HG02588 (cell line): ENCODE measurements at regions not wholly inside any gene's neighbourhood (a gene's known extent, or its start where the extent isn't known, plus 50 kb on each side); places are given as distances from the start of the nearest gene placed in this dataset.
"Not testable (repeated sequence)": the region's sequence is repeated elsewhere in the genome, so short reads cannot be mapped to it uniquely, and the experiment has no call there.

Source experiments
- ATAC-seq: cut with Tn5 transposase; IDR thresholded peaks from one replicate; pipeline ENCODE4 v1.9.1; 2021; ENCODE audit warnings: mild to moderate bottlenecking, moderate library complexity; ENCODE audit not compliant: unreplicated experiment

DNA sequence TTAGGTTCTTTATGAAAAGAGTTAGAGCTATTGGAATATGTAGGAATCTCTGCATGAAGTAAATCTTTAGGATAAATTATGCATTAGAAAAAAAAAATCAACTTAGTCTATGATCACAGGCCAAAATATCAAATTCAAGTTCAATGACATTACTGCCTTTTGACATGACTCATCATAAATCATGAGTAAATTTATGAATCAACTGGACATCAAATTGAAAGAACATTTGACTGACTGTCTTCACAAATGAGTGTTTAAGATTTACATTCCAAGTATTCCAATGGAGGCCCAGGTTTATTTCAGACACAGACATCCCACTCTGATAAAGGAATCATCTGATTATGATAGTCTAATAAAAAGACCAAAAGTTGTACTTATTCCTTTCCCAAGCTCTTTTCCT lies 192.8 kb upstream of the TTC14 start:
- no peak for ATAC-seq

DNA sequence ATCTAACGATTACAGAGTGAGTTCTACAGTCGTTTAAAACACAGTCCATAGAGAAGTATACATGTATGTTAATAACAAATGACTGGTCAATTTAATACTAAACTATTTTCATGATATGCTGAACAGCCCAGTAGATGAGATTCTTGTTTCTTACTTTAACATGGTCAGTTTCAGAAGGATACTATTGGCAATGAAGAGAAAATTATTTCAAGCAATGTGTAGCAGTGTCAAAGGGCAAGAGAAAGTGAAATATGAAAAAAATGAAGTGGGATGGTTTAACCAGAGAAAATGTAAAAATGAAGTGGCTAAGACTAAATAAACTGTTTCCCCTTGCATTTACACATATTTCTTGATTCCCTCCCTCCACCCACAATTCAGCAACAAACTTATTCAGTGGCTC lies 192.1 kb upstream of the TTC14 start:
- no peak for ATAC-seq

DNA sequence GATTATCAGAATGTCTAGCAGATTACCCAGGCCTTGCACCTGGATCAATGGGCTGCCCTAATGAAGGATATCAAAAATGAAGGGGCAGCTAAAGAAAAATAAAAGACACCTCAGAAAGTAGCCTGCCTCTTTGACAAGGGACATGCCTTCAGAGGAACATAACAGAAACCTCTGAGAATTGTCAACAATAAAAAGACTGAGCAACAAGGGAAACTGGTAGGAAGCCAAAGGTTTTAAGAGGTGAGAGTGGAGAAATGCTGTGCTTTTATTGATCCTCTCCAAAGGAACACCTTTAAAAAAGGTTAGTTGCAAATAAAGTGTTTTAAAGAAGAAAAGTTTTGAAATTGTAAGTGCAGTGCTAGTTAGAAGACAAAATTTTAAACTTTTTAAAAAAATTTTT lies 187.8 kb upstream of the TTC14 start:
- ATAC-seq = no peak

DNA sequence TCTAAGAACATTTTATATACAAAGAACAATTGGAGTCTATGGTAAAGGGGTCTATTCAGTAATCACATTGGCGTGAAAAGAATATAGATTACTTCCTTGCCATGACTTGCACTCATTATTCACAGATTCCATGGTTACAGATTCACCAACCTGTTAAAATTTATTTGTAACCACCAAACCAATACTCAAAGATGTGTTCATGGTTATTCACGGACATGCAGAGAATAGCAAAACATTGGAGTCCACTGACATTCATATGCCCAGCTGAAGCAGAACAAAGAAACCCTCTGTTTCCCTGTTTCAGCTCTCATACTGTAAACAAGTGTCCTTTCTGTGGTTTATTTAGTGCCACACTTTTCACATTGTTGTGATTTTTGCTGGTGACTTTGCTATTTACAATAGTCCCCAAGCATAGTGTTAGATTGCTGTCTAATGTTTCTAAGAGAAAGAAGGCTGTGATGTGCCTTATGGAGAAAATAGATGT lies 185.8 kb upstream of the TTC14 start:
- ATAC-seq = no peak

DNA sequence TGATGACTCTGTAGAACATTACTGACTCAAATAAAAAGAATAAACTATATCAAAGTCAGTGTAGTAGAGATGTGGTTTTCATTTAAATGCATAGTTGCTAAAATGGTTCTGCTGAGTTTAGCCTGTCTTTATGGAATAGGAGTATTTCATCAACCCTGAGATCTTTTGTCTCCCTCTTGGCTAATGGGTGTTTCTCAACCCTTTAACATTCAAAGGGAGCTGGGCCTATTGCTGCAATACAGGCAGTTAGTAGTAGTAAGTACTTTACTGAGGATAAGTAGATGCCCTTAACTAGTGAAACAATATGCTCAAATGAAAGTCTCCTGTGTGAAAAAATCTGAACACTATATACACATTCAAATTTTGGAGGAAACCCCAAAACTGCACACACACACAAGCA lies 184.7 kb upstream of the TTC14 start:
- ATAC-seq = no peak

DNA sequence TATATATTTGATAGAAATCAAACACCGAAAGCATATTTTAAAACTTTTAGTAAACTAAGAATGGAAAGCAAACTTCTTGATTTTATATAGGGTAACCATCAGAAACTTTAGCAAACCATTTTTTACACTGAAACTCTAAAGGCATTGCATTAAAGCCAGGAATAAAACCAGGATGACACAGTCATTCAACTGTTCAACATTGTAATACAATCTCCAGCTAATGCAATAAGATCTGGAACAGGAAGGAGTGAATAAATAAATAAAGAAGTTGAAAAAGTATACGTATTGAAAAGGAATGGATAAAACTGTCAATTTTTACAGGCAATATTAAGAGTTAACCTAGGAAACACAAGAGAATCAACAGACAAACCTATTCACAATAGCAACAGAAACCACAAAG lies 181.9 kb upstream of the TTC14 start:
- ATAC-seq = no peak

DNA sequence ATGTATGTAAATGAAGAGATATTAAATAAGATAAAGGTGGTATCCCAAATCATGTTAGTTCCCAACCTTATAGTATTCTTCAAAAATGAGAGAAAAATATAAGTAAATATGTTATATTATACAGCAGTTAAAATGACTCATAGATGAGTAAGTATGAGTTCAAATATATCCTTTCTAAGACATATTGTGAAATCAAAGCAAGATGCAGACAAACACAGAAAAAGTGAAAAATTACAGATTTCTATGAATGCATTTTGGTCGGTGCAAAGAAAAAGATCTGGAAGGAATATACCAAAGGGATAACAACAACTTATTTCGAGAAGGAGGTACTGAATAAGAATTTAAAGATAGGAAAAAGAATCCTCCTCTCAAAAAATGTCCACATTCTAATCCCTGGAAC lies 181.2 kb upstream of the TTC14 start:
- no peak for ATAC-seq

DNA sequence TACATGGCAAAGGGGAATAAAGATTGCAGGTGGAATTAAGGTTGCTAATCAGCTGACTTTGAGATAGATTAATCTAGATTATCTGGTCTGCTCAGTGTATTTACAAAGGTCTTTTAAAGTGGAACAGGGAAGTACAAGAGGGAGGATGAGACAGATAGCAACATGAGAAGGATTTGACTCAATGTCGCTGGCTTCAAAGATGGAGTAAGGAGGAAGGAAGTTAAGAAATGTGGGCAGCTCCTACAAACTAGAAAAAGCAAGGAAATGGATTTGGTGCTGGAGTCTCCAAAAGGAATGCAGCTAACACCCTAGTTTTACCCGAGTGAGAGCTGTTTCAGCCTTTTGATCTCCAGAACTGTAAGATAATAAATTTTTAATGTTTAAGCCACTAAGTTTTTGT lies 180.7 kb upstream of the TTC14 start:
- no peak for ATAC-seq

DNA sequence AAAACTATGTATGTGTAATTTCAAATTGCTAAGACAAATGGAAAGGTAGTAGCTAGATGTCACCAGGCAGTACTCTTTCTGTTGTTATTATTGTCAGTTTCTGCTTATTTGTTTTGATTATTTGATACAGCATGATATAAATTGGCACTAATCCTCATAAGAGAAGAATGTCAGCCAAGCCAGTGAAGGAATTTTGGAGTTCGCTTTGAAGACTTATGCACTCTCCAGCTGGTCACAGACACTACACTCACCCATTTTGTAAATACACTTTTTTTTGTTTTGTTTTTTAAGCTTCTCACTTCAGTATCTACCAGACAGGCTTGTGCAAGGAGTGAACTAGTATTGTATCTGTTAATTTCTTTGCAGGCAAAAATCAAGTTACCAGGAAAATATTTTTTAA lies 180.2 kb upstream of the TTC14 start:
- no peak for ATAC-seq

DNA sequence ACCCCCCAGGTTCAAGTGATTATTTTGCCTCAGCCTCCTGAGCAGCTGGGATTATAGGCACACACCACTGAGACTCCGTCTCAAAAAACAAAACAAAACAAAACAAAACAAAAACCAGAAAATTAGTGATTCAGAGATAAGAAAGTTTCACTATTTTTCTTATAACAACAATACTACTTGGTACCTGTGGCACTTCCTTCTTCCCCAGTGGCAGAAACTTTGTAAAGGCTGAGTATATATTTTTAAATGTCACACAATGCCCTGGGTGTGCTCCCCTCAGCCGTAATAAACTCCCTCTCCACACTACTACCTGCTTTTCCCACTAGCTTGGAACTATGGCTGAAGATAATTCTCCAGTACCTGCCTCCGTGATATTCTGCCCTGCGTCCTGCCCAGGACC lies 177.7 kb upstream of the TTC14 start:
- not testable (repeated sequence) for ATAC-seq

DNA sequence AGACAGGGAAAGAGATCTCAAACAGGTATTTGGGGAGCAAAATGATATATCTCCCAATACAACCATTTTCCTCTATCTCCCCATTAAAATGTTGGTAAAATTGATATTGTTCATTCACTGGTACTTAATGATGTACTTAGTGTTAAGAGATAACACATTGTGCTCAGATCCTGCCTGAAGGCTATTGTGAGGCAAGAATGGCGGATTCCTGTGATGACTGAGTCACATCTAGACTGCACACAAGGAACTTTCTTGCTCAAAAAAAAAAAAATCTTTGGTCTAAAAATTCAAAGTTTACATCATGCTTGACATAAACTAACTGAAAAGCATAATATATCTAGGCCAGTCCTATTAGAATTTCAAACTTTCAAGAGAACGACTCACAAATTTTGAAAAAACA lies 171.1 kb upstream of the TTC14 start:
- ATAC-seq = no peak

DNA sequence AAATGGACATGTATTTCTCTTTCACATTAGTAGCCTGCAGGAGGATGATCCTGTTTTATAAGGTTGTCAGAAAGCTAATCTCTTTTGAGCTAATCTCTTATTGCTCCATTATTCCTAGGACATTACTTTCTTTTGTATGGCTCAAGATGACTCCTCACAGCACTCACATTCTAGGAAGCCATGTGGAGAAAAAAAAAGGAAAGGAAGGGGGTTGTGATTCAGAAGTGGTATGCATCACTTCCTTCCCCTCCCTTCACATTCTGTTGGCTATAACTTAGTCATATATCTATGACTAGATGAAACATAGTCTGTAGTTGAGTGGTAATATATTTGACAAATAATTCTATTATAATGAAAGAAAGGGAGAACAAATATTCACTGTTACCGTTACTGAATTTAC lies 168.8 kb upstream of the TTC14 start:
- no peak for ATAC-seq

DNA sequence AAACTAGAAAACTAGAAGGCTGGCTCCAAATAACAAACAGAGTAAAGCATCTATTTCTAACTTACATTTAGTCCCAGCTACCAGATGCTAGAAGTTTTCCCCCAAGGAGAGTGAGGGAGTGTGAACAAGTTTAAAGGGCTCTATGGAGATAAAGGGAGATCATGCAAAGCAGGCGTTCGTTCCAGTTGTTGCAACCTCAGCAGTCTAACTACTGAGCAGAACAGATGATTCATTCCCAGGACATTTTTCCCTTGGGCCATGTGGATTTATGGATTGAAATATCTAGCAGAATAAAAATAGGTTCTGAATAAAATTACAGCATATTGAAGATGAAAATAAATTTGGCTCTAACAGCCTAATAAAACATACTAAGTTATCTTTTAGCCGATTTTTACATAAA lies 154.8 kb upstream of the TTC14 start:
- ATAC-seq = no peak

DNA sequence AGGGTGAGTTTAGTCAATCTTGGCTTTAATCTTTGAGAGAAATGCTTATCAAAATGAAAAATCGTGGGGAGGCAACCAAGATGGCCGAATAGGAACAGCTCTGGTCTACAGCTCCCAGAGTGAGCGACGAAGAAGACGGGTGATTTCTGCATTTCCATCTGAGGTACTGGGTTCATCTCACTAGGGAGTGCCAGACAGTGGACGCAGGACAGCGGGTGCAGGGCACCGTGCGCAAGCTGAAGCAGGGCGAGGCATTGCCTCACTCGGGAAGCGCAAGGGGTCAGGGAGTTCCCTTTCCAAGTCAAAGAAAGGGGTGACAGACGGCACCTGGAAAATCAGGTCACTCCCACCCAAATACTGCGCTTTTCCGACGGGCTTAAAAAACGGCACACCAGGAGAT lies 153.6 kb upstream of the TTC14 start:
- ATAC-seq = not testable (repeated sequence)

DNA sequence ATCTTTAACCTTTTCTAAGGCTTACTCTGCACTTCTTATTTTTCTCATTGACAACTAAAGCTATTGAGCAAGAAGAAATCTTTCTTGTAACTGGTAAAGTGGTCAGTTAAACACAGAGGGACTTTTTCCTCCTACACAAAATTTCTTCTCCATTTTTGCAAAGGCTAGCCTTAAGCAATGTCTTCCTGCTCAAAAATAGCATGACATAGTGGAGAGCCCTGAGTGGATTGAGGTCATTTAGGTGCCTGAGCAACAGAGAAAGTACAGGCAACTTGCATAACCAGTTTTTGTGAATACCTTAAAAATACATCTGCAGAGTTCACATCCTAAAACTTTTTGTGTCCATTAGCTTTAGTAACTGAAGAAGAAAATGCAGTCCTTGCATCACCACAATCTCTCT lies 144.7 kb upstream of the TTC14 start:
- ATAC-seq = no peak

DNA sequence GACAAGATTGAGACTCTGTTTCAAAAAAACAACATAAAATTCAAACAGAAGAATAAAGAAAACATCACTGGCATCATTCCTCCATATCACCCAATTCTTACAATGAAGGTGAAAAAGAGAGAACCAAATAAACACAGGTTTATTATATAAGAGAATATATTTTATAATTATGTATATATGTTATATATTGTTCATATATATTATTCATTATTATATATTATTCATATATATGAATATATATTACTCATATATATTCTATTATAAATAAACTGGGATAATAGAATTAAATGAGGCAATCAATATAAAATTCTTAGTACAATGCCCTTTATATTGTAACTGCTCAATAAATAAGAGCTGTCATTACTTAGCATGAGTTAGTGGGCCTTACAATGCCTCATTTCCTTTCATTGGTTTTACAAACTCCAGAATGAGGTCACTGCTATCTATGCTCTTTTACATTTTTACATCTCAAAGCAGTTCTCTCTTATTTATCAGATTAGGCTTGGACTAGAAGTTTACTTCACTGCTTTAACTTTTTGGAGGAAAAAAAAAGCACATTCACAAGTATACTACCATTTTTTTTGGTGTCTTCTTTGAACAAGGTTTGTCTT lies 135.5 kb upstream of the TTC14 start:
- ATAC-seq = no peak

DNA sequence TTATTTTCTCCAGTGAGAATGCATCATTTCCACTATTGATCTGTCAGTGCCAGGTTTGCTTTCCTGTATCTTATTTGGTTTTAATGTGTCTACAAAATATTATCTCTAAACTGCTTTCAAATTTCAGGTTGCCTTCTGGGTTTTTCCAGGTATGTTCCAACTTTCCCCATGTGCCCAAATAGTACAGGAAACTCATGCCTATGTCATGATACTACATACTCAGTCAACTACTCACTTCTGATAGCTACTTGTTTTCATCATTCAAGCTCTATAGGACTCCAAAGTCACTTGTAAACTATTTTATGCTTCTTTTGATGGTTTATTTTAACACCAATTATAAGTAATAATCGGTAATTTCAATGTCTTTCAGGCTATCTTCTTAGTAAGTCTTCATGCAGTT lies 134.8 kb upstream of the TTC14 start:
- no peak for ATAC-seq

DNA sequence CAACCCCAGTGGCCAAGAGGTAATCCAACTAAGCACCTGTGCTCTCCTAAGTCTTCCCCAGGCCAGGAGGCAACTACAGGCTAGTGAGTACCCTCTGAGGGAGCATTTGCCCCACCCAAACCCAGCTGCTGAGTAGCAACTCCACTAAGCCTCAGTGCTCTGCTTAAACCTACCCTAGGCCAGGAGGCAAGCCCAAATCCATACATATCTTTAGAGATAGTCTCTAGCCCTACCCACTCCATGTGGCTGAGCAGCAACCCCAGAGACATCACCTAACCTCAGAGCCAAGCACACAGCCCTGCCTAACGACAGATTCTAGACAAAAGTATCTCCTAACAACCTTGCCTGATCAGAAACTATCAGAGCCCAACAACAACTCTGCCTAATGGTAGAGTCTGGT lies 132.8 kb upstream of the TTC14 start:
- ATAC-seq = no peak

DNA sequence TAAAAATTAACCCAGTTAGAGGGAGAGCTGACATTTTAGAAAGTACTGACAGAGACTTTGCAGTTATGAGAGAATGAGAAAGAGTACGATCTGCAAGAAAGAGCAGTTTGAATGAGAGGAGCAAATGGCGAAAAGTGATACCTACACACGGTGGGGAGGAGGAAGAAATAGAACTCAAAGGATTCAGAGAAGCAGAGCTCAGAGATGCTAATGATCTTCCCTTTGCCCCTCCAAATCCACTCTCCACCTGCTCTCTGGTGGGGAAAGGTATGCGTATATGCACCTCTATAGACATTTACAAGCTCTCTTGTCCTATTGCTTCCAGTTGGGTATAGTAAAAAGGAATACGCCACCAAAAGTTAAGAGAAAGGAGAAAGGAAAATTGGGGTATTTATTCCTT lies 123.3 kb upstream of the TTC14 start:
- no peak for ATAC-seq

DNA sequence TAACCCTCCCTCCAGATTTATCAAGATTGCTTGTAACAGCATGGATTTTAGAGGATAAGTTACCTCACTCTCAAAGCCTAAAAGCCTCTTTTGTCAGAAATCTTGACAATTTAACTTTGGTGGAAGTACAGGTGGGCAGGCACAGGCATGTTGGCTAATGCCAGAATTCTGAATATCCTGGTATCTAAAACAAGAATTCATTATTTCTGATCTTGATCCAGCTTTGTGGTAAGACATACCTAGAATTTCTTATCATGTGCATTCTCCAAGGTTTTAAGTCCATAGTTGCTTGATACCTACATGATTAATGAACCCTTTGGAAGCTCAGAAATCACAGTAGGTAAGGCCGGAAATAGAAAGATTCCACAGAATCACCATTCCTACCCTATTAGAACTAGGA lies 109.9 kb upstream of the TTC14 start:
- ATAC-seq = no peak

DNA sequence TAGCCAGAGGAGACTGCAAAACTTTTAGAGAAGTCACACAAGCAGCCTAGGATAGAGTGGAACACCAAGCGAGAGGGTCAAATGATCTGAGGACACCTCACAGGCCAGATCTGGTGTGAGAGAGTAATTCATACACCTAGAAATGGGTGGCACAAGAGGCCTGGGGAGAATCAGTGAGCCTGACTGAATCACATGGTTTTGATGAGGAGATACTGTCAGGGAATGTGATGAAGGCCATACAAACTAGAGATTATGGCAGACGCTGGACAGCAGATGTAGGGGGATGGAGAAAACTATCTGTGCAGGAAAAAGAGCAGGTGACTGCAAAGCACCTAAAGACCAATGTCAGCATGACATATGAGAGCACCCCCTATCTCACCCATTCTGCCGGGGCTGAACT lies 105.0 kb upstream of the TTC14 start:
- no peak for ATAC-seq

DNA sequence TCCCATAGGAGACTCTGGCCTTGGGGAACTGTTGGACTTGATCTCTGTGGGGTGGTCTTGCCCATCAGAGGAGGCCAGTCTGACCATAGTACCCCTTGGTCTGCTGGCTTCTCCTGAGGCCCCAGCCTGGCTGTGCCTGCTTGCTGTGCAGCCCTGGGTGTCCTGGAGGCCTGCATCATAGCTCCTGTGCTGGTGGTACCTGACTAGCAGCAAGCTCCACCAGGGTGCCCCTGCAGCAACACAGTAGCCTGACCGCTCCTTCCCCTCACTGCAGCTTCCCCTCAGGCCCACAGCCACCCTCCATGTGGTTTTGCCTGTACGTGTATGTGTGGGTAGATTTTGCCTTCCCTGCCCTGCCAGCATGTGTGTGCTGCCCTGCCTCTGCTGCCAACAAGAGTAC lies 85.6 kb upstream of the TTC14 start:
- no peak for ATAC-seq

DNA sequence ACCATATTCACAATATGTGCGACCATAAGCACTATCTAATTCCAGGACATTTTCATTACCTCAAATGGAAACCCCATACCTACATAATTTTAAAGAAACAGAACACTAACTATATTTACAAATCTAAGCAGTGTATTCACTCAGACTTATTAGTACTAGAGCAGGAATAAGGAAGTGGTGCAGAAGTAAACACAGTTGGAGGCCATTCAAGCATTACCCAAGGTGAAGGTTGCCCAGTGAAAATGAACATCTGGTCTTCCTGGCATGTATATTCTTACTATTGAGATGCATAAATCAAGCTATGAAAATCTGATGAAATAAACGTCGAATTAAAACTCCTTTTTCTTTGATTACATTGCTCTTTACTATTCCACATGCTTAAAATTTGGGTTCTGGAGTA lies 78.9 kb upstream of the TTC14 start:
- ATAC-seq = no peak

DNA sequence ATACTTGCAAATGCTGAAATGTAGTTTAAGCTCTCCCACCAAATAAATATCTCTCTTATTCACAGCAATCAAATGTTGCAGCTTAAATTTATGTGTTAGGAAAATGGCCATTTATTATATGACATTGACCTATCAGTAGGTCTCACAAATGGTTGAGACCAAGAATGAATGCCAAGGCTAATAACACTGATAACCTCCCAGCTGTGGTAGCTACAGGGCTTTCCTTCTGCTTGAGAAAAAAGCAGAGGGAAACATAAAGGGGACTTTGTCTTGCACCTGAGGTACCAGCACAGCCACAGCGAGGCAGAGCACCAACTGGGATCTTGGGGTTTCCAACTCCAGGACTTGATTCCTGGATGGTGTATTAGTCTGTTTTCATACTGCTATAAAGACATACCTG lies 73.1 kb upstream of the TTC14 start:
- ATAC-seq = no peak
